ENCODE measurements at regions not wholly inside any gene's neighbourhood (a gene's known extent, or its start where the extent isn't known, plus 50 kb on each side); places are given as distances from the start of the nearest gene placed in this dataset.

DNA sequence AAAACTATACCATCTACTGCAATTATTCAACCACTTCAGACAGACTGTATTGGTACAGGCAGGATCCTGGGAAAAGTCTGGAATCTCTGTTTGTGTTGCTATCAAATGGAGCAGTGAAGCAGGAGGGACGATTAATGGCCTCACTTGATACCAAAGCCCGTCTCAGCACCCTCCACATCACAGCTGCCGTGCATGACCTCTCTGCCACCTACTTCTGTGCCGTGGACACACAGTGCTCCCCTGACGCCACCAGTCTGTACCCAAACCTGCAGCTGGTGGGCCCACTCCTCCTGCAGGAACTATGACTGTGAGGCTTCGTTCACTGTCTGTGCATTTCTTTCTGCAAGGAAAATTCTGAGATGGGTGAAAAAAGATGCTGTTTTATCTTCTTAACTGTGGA, 284.7 kb downstream of the DAD1 start:
- intact Hi-C loops (cut with micrococcal nuclease; ENCODE audit: unreplicated experiment) (no loop called here), in situ Hi-C loops (cut with HindIII; ENCODE audit: extremely low pct_ligation_motif_present, low pct_unique_long_range_greater_than_20kb) (no loop called here)
- H4K20me1 ChIP-seq (ENCODE audit: insufficient read depth, low read length), result no peaks in the 10 kb centered on the region
- ATAC-seq (peak; percentile 65), DNase-seq (ENCODE audit: low spot score) (no peak), FAIRE-seq (no peak)
- ChIA-PET POLR2A (no interaction called here), CTCF (ENCODE audit: low intra/inter-chr PET ratio, low total read pairs) (interaction anchor here (0.6 to 1.2 kb wide), 2 partner anchors 71 to 83 kb away, joined by 4 to 8 read pairs; no protein-coding TSS in a partner anchor)
- H3K9ac ChIP-seq (ENCODE audit: insufficient read depth, low read depth, low read length), result no peak overlapping the region
- no TSS peak for BruUV-seq (replicated peaks)
- 29% methylated on average over 6 of the region's 6 CpGs for WGBS (ENCODE audit: low lambda C conversion rate)
- no peak overlapping the region for H3K4me3 ChIP-seq (replicated peaks in 1 of 3; ENCODE audit: insufficient read depth in 1 of 3, low read depth in 2 of 3, low read length in 3 of 3)
- no peaks in the 10 kb centered on the region for H3K79me2 ChIP-seq (ENCODE audit: insufficient read depth, low read length)
- no peak overlapping the region for H3K27ac ChIP-seq (ENCODE audit: extremely low read length, insufficient read depth, low read length)
- H3K9me3 ChIP-seq (ENCODE audit: low read length), result no peaks in the 10 kb centered on the region
- TF ChIP-seq ZFAT (CRISPR knock-in tag; conservative IDR thresholded peaks at IDR 0.05) (no peak), SIN3A (IDR thresholded peaks at IDR 0.05; ENCODE audit: borderline replicate concordance, low read depth, low read length) (no peak), NR2F1 (CRISPR knock-in tag; IDR thresholded peaks at IDR 0.05) (no peak), POLR2G (IDR thresholded peaks at IDR 0.05; ENCODE audit: low read depth, low read length) (no peak), FOXK1 (CRISPR knock-in tag; IDR thresholded peaks at IDR 0.05; ENCODE audit: borderline replicate concordance, low read depth) (no peak), ZNF788 (CRISPR knock-in tag; IDR thresholded peaks at IDR 0.05; ENCODE audit: borderline replicate concordance) (no peak), NKX3-1 (CRISPR knock-in tag; IDR thresholded peaks at IDR 0.05) (no peak), GLI4 (CRISPR knock-in tag; IDR thresholded peaks at IDR 0.05; ENCODE audit: borderline replicate concordance) (no peak), ZNF205 (CRISPR knock-in tag; IDR thresholded peaks at IDR 0.05) (no peak)
- TF ChIP-seq, protein P1, sequence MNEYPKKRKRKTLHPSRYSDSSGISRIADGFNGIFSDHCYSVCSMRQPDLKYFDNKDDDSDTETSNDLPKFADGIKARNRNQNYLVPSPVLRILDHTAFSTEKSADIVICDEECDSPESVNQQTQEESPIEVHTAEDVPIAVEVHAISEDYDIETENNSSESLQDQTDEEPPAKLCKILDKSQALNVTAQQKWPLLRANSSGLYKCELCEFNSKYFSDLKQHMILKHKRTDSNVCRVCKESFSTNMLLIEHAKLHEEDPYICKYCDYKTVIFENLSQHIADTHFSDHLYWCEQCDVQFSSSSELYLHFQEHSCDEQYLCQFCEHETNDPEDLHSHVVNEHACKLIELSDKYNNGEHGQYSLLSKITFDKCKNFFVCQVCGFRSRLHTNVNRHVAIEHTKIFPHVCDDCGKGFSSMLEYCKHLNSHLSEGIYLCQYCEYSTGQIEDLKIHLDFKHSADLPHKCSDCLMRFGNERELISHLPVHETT (CRISPR knock-in tag; conservative IDR thresholded peaks at IDR 0.05), result no peak
- H3K4me2 ChIP-seq (ENCODE audit: low read depth, low read length), result no peak overlapping the region
- no peaks in the 10 kb centered on the region for H3K4me1 ChIP-seq (ENCODE audit: insufficient read depth, low read length)
- no peaks in the 10 kb centered on the region; a peak in 1 of 5 replicates for H3K27me3 ChIP-seq (ENCODE audit: control insufficient read depth in 1 of 2, insufficient read depth in 2 of 2, low read length in 2 of 2)
- H3K36me3 ChIP-seq (replicated peaks in 1 of 2; ENCODE audit: control insufficient read depth in 1 of 2, insufficient read depth in 2 of 2, low read length in 2 of 2), result no peaks in the 10 kb centered on the region
- H2AFZ ChIP-seq (ENCODE audit: low read length), result no peak overlapping the region

Data from HepG2 (cell line).